H9 (cell line): ENCODE measurements at regions not wholly inside any gene's neighbourhood (a gene's known extent, or its start where the extent isn't known, plus 50 kb on each side); places are given as distances from the start of the nearest gene placed in this dataset.

Source experiments
- DNase-seq: peaks from one replicate; pipeline ENCODE4 v3.0.0-alpha.2; 2017
- H2AFZ ChIP-seq: one replicate; pipeline ENCODE4 v1.6.1; 2013; ENCODE audit warnings: mild to moderate bottlenecking, low read length, control low read depth, moderate library complexity
- H2AK5ac ChIP-seq: 2 replicates; pipeline ENCODE4 v1.6.1; 2013; ENCODE audit warnings: low read length, control low read depth, mixed read lengths; ENCODE audit not compliant: insufficient read length
- H2BK120ac ChIP-seq: one replicate; pipeline ENCODE4 v1.6.1; 2013; ENCODE audit warnings: low read depth, mild to moderate bottlenecking, low read length, control low read depth, inconsistent platforms; ENCODE audit not compliant: poor library complexity, severe bottlenecking
- H2BK12ac ChIP-seq: 2 replicates; pipeline ENCODE4 v1.6.1; 2013; ENCODE audit warnings: low read length, control low read depth, mixed read lengths, low read depth; ENCODE audit not compliant: insufficient read length
- H2BK15ac ChIP-seq: 2 replicates; pipeline ENCODE4 v1.6.1; 2013; ENCODE audit warnings: low read depth, low read length, control low read depth
- H2BK20ac ChIP-seq: one replicate; pipeline ENCODE4 v1.6.1; 2013; ENCODE audit warnings: low read depth, mild to moderate bottlenecking, low read length, control low read depth, inconsistent platforms; ENCODE audit not compliant: poor library complexity, severe bottlenecking
- H2BK5ac ChIP-seq: 2 replicates; pipeline ENCODE4 v1.6.1; 2013; ENCODE audit warnings: low read length, control low read depth, mixed read lengths; ENCODE audit not compliant: insufficient read length
- H3K14ac ChIP-seq: 2 replicates; pipeline ENCODE4 v1.6.1; 2013; ENCODE audit warnings: low read length, control low read depth; ENCODE audit not compliant: insufficient read depth
- H3K18ac ChIP-seq: 2 replicates; pipeline ENCODE4 v1.6.1; 2013; ENCODE audit warnings: low read depth, mild to moderate bottlenecking, mixed read lengths, low read length, control low read depth; ENCODE audit not compliant: insufficient read length
- H3K23ac ChIP-seq: 2 replicates; pipeline ENCODE4 v1.6.1; 2013; ENCODE audit warnings: low read length, control low read depth, mixed read lengths, low read depth; ENCODE audit not compliant: insufficient read length
- H3K23me2 ChIP-seq: 2 replicates; pipeline ENCODE4 v1.6.1; 2013; ENCODE audit warnings: low read depth, mild to moderate bottlenecking, mixed read lengths, low read length, control low read depth; ENCODE audit not compliant: insufficient read length, poor library complexity, severe bottlenecking
- H3K27ac ChIP-seq: 2 replicates; pipeline ENCODE4 v1.5.1; 2013; ENCODE audit warnings: low read length, control low read depth, mixed read lengths, low read depth; ENCODE audit not compliant: insufficient read length
- H3K27me3 ChIP-seq: 2 replicates; pipeline ENCODE4 v1.6.1; 2013; ENCODE audit warnings: low read length, control low read depth, inconsistent platforms; ENCODE audit not compliant: insufficient read depth
- H3K4ac ChIP-seq: 2 replicates; pipeline ENCODE4 v1.6.1; 2013; ENCODE audit warnings: low read depth, mild to moderate bottlenecking, control low read depth, inconsistent platforms, low read length, moderate library complexity
- H3K4me1 ChIP-seq: 2 replicates; pipeline ENCODE4 v1.6.1; 2013; ENCODE audit warnings: low read length, control low read depth, inconsistent platforms; ENCODE audit not compliant: insufficient read depth
- H3K4me2 ChIP-seq: 2 replicates; pipeline ENCODE4 v1.6.1; 2013; ENCODE audit warnings: low read length, control low read depth, mixed read lengths; ENCODE audit not compliant: insufficient read length, insufficient read depth
- H3K56ac ChIP-seq: 2 replicates; pipeline ENCODE4 v1.6.1; 2013; ENCODE audit warnings: low read depth, mild to moderate bottlenecking, mixed read lengths, low read length, control low read depth; ENCODE audit not compliant: insufficient read length
- H3K79me1 ChIP-seq: 2 replicates; pipeline ENCODE4 v1.6.1; 2013; ENCODE audit warnings: low read depth, mild to moderate bottlenecking, moderate library complexity, low read length, control low read depth, inconsistent platforms; ENCODE audit not compliant: insufficient read depth, poor library complexity, severe bottlenecking
- H3K79me2 ChIP-seq: 2 replicates; pipeline ENCODE4 v1.6.1; 2013; ENCODE audit warnings: low read length, control low read depth, inconsistent platforms; ENCODE audit not compliant: insufficient read depth
- H3K9ac ChIP-seq: 2 replicates; pipeline ENCODE4 v1.6.1; 2013; ENCODE audit warnings: low read length, control low read depth, mixed read lengths; ENCODE audit not compliant: insufficient read length; ENCODE audit errors: extremely low read depth
- H3K9me3 ChIP-seq: one replicate; pipeline ENCODE4 v1.6.1; 2013; ENCODE audit warnings: low read depth, low read length, inconsistent platforms; ENCODE audit not compliant: control insufficient read depth
- H3T11ph ChIP-seq: one replicate; pipeline ENCODE4 v1.6.1; 2013; ENCODE audit warnings: mild to moderate bottlenecking, low read length, control low read depth, inconsistent platforms
- H4K20me1 ChIP-seq: one replicate; pipeline ENCODE4 v1.6.1; 2013; ENCODE audit not compliant: control insufficient read depth, insufficient read length, insufficient read depth
- H4K5ac ChIP-seq: 2 replicates; pipeline ENCODE4 v1.6.1; 2013; ENCODE audit warnings: low read depth, mild to moderate bottlenecking, mixed read lengths, low read length, control low read depth; ENCODE audit not compliant: insufficient read length
- H4K8ac ChIP-seq: replicated peaks from 2 replicates; pipeline ENCODE4 v1.6.1; 2013; ENCODE audit warnings: low read length, control low read depth, mixed read lengths, low read depth; ENCODE audit not compliant: insufficient read length
- H4K91ac ChIP-seq: 2 replicates; pipeline ENCODE4 v1.6.1; 2013; ENCODE audit warnings: low read depth, mild to moderate bottlenecking, moderate library complexity, mixed read lengths, low read length, control low read depth; ENCODE audit not compliant: insufficient read length
- H3K27ac Mint-ChIP-seq, 3 experiments: 2 replicates in 2 of 3; 3 replicates in 1 of 3; pipeline ENCODE4 v1.8.0; 2020 to 2021; ENCODE audit warnings: mixed read lengths in 3 of 3, mild to moderate bottlenecking in 1 of 3, moderate library complexity in 1 of 3
- H3K27me3 Mint-ChIP-seq: 2 replicates; pipeline ENCODE4 v1.8.0; 2021; ENCODE audit warnings: low read depth, mild to moderate bottlenecking, moderate library complexity, mixed read lengths
- H3K36me3 Mint-ChIP-seq, 3 experiments: 2 replicates in 2 of 3; 3 replicates in 1 of 3; pipeline ENCODE4 v1.8.0; 2020 to 2021; ENCODE audit warnings: low read depth in 3 of 3, mixed read lengths in 3 of 3; ENCODE audit not compliant: insufficient read depth in 1 of 3
- H3K4me1 Mint-ChIP-seq, 2 experiments: 2 replicates each; pipeline ENCODE4 v1.8.0; 2020; ENCODE audit warnings: mixed read lengths in 2 of 2
- H3K4me3 Mint-ChIP-seq, 2 experiments: 2 replicates in 1 of 2; 3 replicates in 1 of 2; pipeline ENCODE4 v1.8.0; 2020 to 2021; ENCODE audit warnings: mild to moderate bottlenecking in 2 of 2, mixed read lengths in 2 of 2, moderate library complexity in 1 of 2
- H3K9me3 Mint-ChIP-seq, 2 experiments: 2 replicates in 1 of 2; 3 replicates in 1 of 2; pipeline ENCODE4 v1.8.0; 2020; ENCODE audit warnings: mild to moderate bottlenecking in 2 of 2, mixed read lengths in 2 of 2, moderate library complexity in 1 of 2
- WGBS: extraction: QIAGEN DNeasy Blood & Tissue Kit; methylation state at CpG from one replicate; pipeline ENCODE4 v1.1.7; 2013; ENCODE audit warnings: missing lambda C conversion rate, low lambda C conversion rate, mixed read lengths; ENCODE audit not compliant: insufficient read length; ENCODE audit errors: extremely low coverage; 5-methylcytosine and 5-hydroxymethylcytosine counted together
- TF ChIP-seq, protein P1 (sequence below): fragments of 200-600 bp; sonication (generic); conservative IDR thresholded peaks from 3 replicates; pipeline ENCODE4 v1.8.0; 2021; ENCODE audit warnings: antibody characterized with exemption, mild to moderate bottlenecking

DNA sequence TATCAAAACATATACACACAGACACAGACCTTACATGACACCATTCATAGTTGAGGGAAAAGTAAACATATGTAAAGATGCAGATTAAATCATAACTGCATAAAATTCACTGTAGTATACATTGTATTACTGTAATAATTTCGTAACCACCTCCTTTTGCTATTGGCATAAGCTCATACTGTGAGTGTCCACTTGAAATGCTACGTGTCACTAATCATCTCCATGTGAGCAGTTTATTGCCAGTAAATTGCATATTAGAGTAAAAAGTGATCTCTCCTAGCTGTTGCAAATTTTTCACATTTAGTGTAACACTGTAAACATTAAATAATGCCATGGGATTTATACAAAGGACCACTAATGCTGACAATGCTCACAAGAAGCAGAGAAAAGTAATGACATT lies 256.7 kb upstream of the GNPDA2 start:
- H2BK5ac ChIP-seq = no peak overlapping the region
- Mint-ChIP-seq H3K4me3 (no peak overlapping the region), H3K27me3 (no peaks in the 10 kb centered on the region), H3K9me3 (no peaks in the 10 kb centered on the region), H3K27ac (no peak overlapping the region), H3K4me1 (no peaks in the 10 kb centered on the region; a peak in 1 of 4 replicates), H3K36me3 (no peaks in the 10 kb centered on the region)
- H3K18ac ChIP-seq = no peak overlapping the region
- H3K27me3 ChIP-seq = no peaks in the 10 kb centered on the region
- no peak overlapping the region for H2AK5ac ChIP-seq
- H2BK15ac ChIP-seq = no peak overlapping the region
- no peak overlapping the region for H2BK20ac ChIP-seq
- no peak overlapping the region for H2AFZ ChIP-seq
- no peak overlapping the region for H3K4me2 ChIP-seq
- H3K23me2 ChIP-seq = no peaks in the 10 kb centered on the region
- H3K23ac ChIP-seq = no peak overlapping the region
- no peaks in the 10 kb centered on the region for H3K9me3 ChIP-seq
- no peak overlapping the region for H3K4ac ChIP-seq
- no peaks in the 10 kb centered on the region for H3K79me1 ChIP-seq
- no peaks in the 10 kb centered on the region for H3K4me1 ChIP-seq
- no peak overlapping the region for H3K14ac ChIP-seq
- no peak overlapping the region for H2BK120ac ChIP-seq
- H4K5ac ChIP-seq = no peak overlapping the region
- no peak overlapping the region for H2BK12ac ChIP-seq
- H3K27ac ChIP-seq = no peak overlapping the region
- no peak overlapping the region for H3T11ph ChIP-seq
- no peak for DNase-seq
- no peak overlapping the region for H3K9ac ChIP-seq
- H3K79me2 ChIP-seq = no peaks in the 10 kb centered on the region
- H3K56ac ChIP-seq = no peak overlapping the region
- no peaks in the 10 kb centered on the region for H4K20me1 ChIP-seq
- no peak overlapping the region for H4K8ac ChIP-seq
- H4K91ac ChIP-seq = no peak overlapping the region
- TF ChIP-seq, protein P1, sequence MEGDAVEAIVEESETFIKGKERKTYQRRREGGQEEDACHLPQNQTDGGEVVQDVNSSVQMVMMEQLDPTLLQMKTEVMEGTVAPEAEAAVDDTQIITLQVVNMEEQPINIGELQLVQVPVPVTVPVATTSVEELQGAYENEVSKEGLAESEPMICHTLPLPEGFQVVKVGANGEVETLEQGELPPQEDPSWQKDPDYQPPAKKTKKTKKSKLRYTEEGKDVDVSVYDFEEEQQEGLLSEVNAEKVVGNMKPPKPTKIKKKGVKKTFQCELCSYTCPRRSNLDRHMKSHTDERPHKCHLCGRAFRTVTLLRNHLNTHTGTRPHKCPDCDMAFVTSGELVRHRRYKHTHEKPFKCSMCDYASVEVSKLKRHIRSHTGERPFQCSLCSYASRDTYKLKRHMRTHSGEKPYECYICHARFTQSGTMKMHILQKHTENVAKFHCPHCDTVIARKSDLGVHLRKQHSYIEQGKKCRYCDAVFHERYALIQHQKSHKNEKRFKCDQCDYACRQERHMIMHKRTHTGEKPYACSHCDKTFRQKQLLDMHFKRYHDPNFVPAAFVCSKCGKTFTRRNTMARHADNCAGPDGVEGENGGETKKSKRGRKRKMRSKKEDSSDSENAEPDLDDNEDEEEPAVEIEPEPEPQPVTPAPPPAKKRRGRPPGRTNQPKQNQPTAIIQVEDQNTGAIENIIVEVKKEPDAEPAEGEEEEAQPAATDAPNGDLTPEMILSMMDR = no peak
- no CpG with 5 or more reads among the region's 2 CpGs for WGBS
